ENCODE measurements at regions not wholly inside any gene's neighbourhood (a gene's known extent, or its start where the extent isn't known, plus 50 kb on each side); places are given as distances from the start of the nearest gene placed in this dataset.

- H2AFZ ChIP-seq (ENCODE audit: low read length) = no peak overlapping the region
- no peak overlapping the region for H3K4me3 ChIP-seq (replicated peaks in 1 of 3; ENCODE audit: insufficient read depth in 1 of 3, low read depth in 2 of 3, low read length in 3 of 3)
- in situ Hi-C loops (cut with HindIII; ENCODE audit: extremely low pct_ligation_motif_present, low pct_unique_long_range_greater_than_20kb) (no loop called here), intact Hi-C loops (cut with micrococcal nuclease; ENCODE audit: unreplicated experiment) (no loop called here)
- ChIA-PET POLR2A (no interaction called here), CTCF (ENCODE audit: low intra/inter-chr PET ratio, low total read pairs) (no interaction called here)
- H3K4me2 ChIP-seq (ENCODE audit: low read depth, low read length) = no peak overlapping the region
- DNase-seq (ENCODE audit: low spot score) = no peak
- BruUV-seq (replicated peaks) = no TSS peak
- H3K9ac ChIP-seq (ENCODE audit: insufficient read depth, low read depth, low read length) = no peak overlapping the region
- WGBS (ENCODE audit: low lambda C conversion rate) = 77% methylated on average over 6 of the region's 6 CpGs
- no peaks in the 10 kb centered on the region for H3K27me3 ChIP-seq (ENCODE audit: control insufficient read depth in 1 of 2, insufficient read depth in 2 of 2, low read length in 2 of 2)
- no peaks in the 10 kb centered on the region for H4K20me1 ChIP-seq (ENCODE audit: insufficient read depth, low read length)
- no peak for ATAC-seq
- peaks cover 14% of the 10 kb centered on the region for H3K9me3 ChIP-seq (ENCODE audit: low read length)
- H3K4me1 ChIP-seq (ENCODE audit: insufficient read depth, low read length) = peaks cover 46% of the 10 kb centered on the region
- H3K36me3 ChIP-seq (replicated peaks in 1 of 2; ENCODE audit: control insufficient read depth in 1 of 2, insufficient read depth in 2 of 2, low read length in 2 of 2) = no peaks in the 10 kb centered on the region
- no peak overlapping the region for H3K27ac ChIP-seq (ENCODE audit: extremely low read length, insufficient read depth, low read length)
- TF ChIP-seq ZNF235 (CRISPR knock-in tag; IDR thresholded peaks at IDR 0.05; ENCODE audit: borderline replicate concordance) (no peak), ZNF44 (CRISPR knock-in tag; IDR thresholded peaks at IDR 0.05) (no peak), ZNF687 (CRISPR knock-in tag; IDR thresholded peaks at IDR 0.05) (no peak), ZNF83 (CRISPR knock-in tag; IDR thresholded peaks at IDR 0.05; ENCODE audit: borderline replicate concordance) (no peak), FOXK1 (CRISPR knock-in tag; IDR thresholded peaks at IDR 0.05; ENCODE audit: borderline replicate concordance, low read depth) (no peak), PAX8 (CRISPR knock-in tag; IDR thresholded peaks at IDR 0.05; ENCODE audit: borderline replicate concordance) (no peak), WIZ (CRISPR knock-in tag; IDR thresholded peaks at IDR 0.05) (no peak), ZNF766 (CRISPR knock-in tag; IDR thresholded peaks at IDR 0.05; ENCODE audit: borderline replicate concordance) (no peak), ZNF430 (CRISPR knock-in tag; IDR thresholded peaks at IDR 0.05) (no peak)
- H3K79me2 ChIP-seq (ENCODE audit: insufficient read depth, low read length) = no peaks in the 10 kb centered on the region
- FAIRE-seq = no peak
Observed at GRCh38 chr5:158465086-158465972, 606.4 kb upstream of the CLINT1 start.
